ENCODE measurements at regions not wholly inside any gene's neighbourhood (a gene's known extent, or its start where the extent isn't known, plus 50 kb on each side); places are given as distances from the start of the nearest gene placed in this dataset.

DNA sequence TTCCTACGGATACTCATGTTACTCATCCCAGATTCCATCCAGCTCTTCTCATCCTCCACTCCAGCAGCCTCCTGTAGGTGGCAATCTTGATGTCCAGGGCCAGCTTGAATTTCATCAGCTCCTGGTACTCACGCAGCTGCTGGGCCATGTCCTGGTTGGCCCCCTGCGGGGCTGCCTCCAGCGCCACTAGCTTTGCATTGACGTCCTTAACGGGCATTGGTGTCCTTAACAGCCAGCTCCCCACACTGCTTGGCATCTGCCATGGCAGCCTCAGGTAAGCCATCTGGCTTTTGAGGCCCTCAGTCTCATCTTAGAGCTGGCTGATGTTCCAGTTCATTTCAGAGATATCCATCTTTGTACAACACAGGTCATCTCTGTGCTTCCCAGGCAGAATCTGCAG lies 223.7 kb downstream of the FGF13 start:
- no peak for TF ChIP-seq POLR2A (IDR thresholded peaks at IDR 0.05; ENCODE audit: low read length)
- no peak for TF ChIP-seq ZFP36 (IDR thresholded peaks at IDR 0.05; ENCODE audit: borderline replicate concordance, partially characterized antibody)
- TF ChIP-seq, protein P1, sequence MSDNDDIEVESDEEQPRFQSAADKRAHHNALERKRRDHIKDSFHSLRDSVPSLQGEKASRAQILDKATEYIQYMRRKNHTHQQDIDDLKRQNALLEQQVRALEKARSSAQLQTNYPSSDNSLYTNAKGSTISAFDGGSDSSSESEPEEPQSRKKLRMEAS (IDR thresholded peaks at IDR 0.05) = no peak
- TF ChIP-seq, protein P2, sequence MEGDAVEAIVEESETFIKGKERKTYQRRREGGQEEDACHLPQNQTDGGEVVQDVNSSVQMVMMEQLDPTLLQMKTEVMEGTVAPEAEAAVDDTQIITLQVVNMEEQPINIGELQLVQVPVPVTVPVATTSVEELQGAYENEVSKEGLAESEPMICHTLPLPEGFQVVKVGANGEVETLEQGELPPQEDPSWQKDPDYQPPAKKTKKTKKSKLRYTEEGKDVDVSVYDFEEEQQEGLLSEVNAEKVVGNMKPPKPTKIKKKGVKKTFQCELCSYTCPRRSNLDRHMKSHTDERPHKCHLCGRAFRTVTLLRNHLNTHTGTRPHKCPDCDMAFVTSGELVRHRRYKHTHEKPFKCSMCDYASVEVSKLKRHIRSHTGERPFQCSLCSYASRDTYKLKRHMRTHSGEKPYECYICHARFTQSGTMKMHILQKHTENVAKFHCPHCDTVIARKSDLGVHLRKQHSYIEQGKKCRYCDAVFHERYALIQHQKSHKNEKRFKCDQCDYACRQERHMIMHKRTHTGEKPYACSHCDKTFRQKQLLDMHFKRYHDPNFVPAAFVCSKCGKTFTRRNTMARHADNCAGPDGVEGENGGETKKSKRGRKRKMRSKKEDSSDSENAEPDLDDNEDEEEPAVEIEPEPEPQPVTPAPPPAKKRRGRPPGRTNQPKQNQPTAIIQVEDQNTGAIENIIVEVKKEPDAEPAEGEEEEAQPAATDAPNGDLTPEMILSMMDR (IDR thresholded peaks at IDR 0.05) = no peak
- TF ChIP-seq, protein P3, sequence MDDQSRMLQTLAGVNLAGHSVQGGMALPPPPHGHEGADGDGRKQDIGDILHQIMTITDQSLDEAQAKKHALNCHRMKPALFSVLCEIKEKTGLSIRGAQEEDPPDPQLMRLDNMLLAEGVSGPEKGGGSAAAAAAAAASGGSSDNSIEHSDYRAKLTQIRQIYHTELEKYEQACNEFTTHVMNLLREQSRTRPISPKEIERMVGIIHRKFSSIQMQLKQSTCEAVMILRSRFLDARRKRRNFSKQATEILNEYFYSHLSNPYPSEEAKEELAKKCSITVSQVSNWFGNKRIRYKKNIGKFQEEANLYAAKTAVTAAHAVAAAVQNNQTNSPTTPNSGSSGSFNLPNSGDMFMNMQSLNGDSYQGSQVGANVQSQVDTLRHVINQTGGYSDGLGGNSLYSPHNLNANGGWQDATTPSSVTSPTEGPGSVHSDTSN (IDR thresholded peaks at IDR 0.05) = no peak
- TF ChIP-seq, protein P4, sequence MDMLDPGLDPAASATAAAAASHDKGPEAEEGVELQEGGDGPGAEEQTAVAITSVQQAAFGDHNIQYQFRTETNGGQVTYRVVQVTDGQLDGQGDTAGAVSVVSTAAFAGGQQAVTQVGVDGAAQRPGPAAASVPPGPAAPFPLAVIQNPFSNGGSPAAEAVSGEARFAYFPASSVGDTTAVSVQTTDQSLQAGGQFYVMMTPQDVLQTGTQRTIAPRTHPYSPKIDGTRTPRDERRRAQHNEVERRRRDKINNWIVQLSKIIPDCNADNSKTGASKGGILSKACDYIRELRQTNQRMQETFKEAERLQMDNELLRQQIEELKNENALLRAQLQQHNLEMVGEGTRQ (IDR thresholded peaks at IDR 0.05) = no peak
- TF ChIP-seq RAD21 (conservative IDR thresholded peaks at IDR 0.05 in 1 of 2, IDR thresholded peaks at IDR 0.05 in 1 of 2) = no peak
